SKM-1 treated with dmso at 0.1 percent for 144 hours (cell line): ENCODE measurements at regions not wholly inside any gene's neighbourhood (a gene's known extent, or its start where the extent isn't known, plus 50 kb on each side); places are given as distances from the start of the nearest gene placed in this dataset.

Experiments used
- DNase-seq: peaks from one replicate; lab custom pipeline; 2025; ENCODE audit not compliant: unreplicated experiment; lab: John Stamatoyannopoulos, UW

GRCh38 chr2:180743401-180743800, 237.0 kb upstream of the UBE2E3 start:
- no peak for DNase-seq

- no peak for DNase-seq
Observed at GRCh38 chr2:180742801-180743200, 237.6 kb upstream of the UBE2E3 start.

DNA sequence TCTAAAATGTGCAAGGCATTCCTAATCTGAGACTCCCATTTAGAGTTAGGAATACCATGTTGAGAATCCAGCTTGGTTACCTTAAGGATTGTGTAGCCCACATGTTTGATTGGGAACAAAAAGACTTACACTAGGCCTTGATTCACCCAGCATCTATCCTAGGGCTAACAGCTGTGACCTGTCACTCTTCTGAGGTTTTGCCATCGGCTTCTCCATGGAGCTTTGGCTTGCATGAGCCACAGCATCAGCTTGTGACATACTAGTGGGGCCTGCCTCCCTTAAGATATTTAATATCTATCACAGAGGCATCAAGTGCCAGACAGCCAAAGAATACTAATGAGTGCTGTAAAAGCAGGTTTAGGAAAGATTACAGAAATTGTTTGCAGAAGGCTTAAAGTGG, 241.3 kb upstream of the UBE2E3 start:
- no peak for DNase-seq

- no peak for DNase-seq
Observed at GRCh38 chr2:180735799-180736198, 244.6 kb upstream of the UBE2E3 start.

- no peak for DNase-seq
Observed at GRCh38 chr2:180734382-180734781, 246.0 kb upstream of the UBE2E3 start.

DNA sequence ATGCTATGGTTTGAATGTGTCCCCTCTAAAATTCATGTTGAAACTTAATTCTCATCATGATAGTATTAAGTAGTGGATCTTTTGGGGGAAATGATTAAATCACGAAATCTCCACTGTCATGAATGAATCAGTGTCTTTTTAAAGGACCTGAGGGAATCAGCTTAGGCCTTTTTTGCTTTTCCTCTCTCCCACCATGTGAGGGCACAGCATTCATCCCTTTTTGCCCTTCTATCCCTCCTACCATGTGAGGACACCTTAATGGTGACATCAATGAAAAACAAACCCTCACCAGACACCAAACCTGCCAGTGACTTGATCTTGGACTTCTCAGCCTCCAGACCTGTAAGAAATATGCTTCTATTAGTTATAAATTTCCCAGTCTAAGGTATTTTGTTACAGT, 247.1 kb upstream of the UBE2E3 start:
- DNase-seq = no peak

GRCh38 chr2:180732337-180732736, 248.1 kb upstream of the UBE2E3 start:
- no peak for DNase-seq

GRCh38 chr2:180730976-180731375, 249.4 kb upstream of the UBE2E3 start:
- DNase-seq = no peak

GRCh38 chr2:180728928-180729559, 251.4 kb upstream of the UBE2E3 start:
- no peak for DNase-seq

DNA sequence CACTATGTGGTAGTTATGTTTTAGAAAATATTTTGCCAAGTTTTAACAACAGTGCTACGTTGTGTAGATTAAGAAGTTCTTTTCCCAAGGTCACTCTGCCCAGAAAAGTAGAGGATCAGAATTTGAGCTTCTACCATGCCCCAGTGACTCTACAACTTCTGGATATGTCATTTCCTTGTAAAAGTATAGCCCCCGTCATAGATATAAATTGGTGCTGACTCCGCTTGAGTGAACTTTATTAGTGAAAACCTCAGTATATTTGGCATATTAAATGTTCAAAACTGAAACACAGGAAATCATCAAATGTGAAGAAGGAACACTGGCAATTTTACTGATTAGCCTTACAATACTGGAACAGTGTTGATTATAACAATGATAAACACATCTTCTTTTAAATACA, 256.7 kb upstream of the UBE2E3 start:
- no peak for DNase-seq

- no peak for DNase-seq
Observed at GRCh38 chr2:180722551-180723239, 257.7 kb upstream of the UBE2E3 start.

DNA sequence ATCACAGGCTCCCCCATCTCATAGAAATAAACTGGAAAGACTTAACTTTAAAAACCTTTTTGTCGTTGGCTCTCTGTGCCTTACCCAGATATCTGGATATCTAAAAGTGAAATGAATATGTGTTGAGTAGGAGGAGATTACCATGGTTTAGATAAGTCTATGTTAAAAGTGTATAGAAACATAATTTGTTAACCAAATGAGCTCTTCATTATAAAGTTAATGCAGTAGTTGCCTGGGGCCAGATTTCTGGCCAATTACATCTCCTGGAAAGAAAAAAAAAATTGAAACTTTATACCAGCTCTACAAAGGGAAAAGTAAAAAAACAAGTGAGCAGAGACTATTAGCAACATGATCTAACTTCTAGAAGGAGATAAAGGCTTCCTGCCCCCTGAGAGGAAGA, 259.6 kb upstream of the UBE2E3 start:
- DNase-seq = no peak

DNA sequence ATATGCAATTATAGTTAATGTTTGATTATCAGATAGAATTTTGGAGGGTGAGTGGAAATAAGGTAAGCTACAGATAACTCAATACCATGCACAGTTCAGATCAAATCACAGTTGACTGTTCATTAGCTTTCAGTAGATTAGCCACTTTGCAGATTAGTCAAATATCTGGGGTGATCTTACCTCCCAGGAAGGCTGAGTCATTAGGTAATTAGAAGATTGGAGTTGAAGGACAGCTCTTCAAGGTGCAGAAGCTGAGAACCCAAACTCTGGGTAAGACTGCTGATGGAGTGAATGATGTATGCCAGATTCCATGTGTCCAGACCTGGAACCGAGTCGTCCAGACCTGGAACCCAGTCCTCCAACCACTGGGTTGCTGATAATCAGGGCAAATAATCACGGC, 262.8 kb upstream of the UBE2E3 start:
- DNase-seq = no peak

DNA sequence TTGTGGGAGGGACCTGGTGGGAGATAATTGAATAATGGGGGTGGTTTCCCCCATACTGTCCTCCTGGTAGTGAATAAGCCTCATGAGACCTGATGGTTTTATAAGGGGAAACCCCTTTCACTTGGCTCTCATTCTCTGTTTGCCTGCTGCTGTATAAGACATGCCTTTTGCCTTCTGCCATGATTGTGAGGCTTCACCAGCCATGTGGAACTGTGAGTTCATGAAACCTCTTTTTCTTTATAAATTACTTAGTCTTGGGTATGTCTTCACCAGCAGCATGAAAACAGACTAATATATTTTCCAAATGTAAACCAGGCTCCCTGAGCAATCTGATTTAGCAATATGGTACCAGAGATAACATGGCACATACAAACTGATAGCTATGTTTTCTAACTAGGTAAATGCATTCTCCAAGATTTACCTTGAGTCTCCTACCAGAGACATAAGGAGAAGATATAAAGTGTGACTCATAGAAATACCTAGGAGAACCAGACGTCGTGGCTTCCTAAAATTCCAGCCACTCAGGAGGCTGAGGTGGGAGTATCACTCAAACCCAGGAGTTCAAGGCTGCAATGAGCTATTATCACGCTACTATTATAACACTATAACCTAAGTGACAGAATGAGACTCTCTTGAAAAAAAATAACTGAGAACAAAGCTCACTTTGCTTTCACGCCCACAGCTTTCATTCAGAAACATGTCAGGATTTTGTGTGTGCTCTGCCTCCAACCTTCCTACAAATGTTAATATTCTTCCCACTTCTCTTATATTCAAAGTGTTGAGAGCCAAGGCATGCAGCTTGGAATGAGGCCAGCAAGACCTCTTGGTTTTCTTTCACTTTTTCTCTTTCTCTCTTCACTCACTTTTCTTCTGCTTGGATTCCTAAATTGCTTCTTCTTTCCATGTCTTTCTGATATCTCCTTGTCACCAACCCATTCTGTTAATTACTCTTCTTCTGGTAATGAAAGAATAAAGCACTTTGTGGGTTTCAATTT, 263.9 kb upstream of the UBE2E3 start:
- DNase-seq = no peak

GRCh38 chr2:180715044-180715443, 265.4 kb upstream of the UBE2E3 start:
- DNase-seq = no peak

GRCh38 chr2:180709392-180710145, 270.8 kb upstream of the UBE2E3 start:
- no peak for DNase-seq

DNA sequence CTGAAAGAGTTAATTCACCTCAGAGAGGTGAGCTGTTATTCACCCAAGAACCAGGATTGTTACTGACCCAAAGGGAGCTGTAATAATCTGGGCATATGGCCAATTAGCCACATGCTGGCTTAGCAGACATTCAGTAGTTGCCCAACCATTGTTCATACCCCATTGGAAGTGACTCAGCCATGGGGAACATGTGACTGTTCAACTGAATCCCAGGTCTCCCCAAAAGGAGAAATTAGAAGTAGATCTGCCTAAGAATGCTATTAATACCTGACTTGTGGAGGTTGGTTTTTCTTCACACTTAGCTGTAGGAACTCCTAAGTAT, 272.6 kb upstream of the UBE2E3 start:
- DNase-seq = peak; percentile 29

GRCh38 chr2:180707175-180707883, 273.1 kb upstream of the UBE2E3 start:
- peak; percentile 29 for DNase-seq

DNA sequence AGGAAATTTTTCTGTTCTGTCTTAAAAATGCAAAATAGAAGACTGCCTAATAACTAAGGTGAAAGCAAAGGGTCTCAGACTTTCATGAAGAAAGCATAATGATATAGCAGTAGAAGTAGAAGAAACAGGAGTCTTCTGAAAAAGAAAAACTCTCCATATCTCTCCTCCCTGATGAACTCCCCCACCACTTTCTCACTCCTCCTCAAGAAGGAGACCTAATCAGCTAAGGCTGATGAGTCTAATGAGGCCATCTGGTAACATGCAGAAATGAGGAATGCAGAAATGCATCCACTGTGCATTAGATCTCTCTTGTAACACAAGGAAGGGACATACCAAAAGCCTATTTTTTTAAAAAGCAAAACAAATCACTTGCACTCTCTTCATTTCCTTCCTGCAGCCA, 273.7 kb upstream of the UBE2E3 start:
- no peak for DNase-seq

GRCh38 chr2:180705551-180705950, 274.9 kb upstream of the UBE2E3 start:
- DNase-seq = no peak

DNA sequence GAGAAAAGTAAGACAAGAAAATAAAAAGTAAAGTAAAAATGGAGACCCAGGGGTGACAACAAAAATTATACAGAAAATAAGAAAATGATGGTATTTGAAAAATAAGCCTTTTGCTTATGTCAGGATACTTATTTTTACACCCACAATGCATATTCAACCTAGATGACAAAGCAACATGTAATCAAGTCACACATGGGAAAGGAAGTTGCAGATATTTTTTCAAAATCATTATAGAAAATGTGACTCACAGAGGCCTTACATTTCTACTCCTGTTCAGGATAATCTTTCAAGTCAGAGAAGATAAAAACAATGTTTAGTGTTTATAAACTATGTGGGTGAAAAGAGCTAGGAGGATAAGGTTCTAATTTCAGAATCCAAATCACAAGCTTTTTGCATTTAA, 275.3 kb upstream of the UBE2E3 start:
- no peak for DNase-seq
